ENCODE measurements at regions not wholly inside any gene's neighbourhood (a gene's known extent, or its start where the extent isn't known, plus 50 kb on each side); places are given as distances from the start of the nearest gene placed in this dataset.

GRCh38 chr4:41874873-41875272 lies 60.4 kb upstream of the TMEM33 start:
- Histone ChIP-seq H3K9me3 (ENCODE audit: insufficient read depth, low read depth) (no peaks in the 10 kb centered on the region), H3F3A (ENCODE audit: insufficient read depth, low read depth) (no peaks in the 10 kb centered on the region), H3K9me2 (ENCODE audit: insufficient read depth) (no peaks in the 10 kb centered on the region), H3K36me3 (ENCODE audit: low read depth) (no peaks in the 10 kb centered on the region), H3K4me2 (no peak overlapping the region), H3K27me3 (ENCODE audit: insufficient read depth, low read depth) (no peaks in the 10 kb centered on the region; the same call in 1 of the 2 replicates), H3K27ac (no peak overlapping the region), H3K79me2 (ENCODE audit: low read depth) (no peaks in the 10 kb centered on the region), H3K4me1 (replicated peaks; ENCODE audit: insufficient read depth) (no peaks in the 10 kb centered on the region), H4K20me1 (ENCODE audit: insufficient read depth) (no peaks in the 10 kb centered on the region), H3K4me3 (no peak overlapping the region), H2AFZ (no peak overlapping the region)
- CTCF ChIA-PET: no interaction called here
- DNase-seq: no peak
- intact Hi-C loops (cut with micrococcal nuclease; ENCODE audit: unreplicated experiment): no loop called here
- BruUV-seq (replicated peaks): no TSS peak
- POLR2A ChIA-PET (ENCODE audit: unreplicated experiment): interaction anchor here (0.6 kb wide), 1 partner anchor 94 kb away, joined by 5 read pairs; no protein-coding TSS in a partner anchor
- TF ChIP-seq CTCF (conservative IDR thresholded peaks at IDR 0.05): no peak

GRCh38 chr4:41874398-41874797 lies 60.8 kb upstream of the TMEM33 start:
- H3K4me2 ChIP-seq: no peak overlapping the region
- H3K4me3 ChIP-seq: no peak overlapping the region
- BruUV-seq (replicated peaks): no TSS peak
- H3K27me3 ChIP-seq (ENCODE audit: insufficient read depth, low read depth): no peaks in the 10 kb centered on the region; the same call in 1 of the 2 replicates
- H2AFZ ChIP-seq: no peak overlapping the region
- TF ChIP-seq CTCF (conservative IDR thresholded peaks at IDR 0.05) (no peak), EZH2 (IDR thresholded peaks at IDR 0.05; ENCODE audit: low read depth) (no peak)
- H3K36me3 ChIP-seq (ENCODE audit: low read depth): no peaks in the 10 kb centered on the region
- CTCF ChIA-PET: no interaction called here
- no peak overlapping the region for H3K27ac ChIP-seq
- H3K9me3 ChIP-seq (ENCODE audit: insufficient read depth, low read depth): no peaks in the 10 kb centered on the region
- no peaks in the 10 kb centered on the region for H3F3A ChIP-seq (ENCODE audit: insufficient read depth, low read depth)
- H3K79me2 ChIP-seq (ENCODE audit: low read depth): no peaks in the 10 kb centered on the region
- intact Hi-C loops (cut with micrococcal nuclease; ENCODE audit: unreplicated experiment): no loop called here
- H3K4me1 ChIP-seq (replicated peaks; ENCODE audit: insufficient read depth): no peaks in the 10 kb centered on the region
- POLR2A ChIA-PET (ENCODE audit: unreplicated experiment): no interaction called here
- DNase-seq: no peak
- no peaks in the 10 kb centered on the region for H4K20me1 ChIP-seq (ENCODE audit: insufficient read depth)
- no peaks in the 10 kb centered on the region for H3K9me2 ChIP-seq (ENCODE audit: insufficient read depth)

GRCh38 chr4:41873380-41874295 lies 61.6 kb upstream of the TMEM33 start:
- H4K20me1 ChIP-seq (ENCODE audit: insufficient read depth): no peaks in the 10 kb centered on the region
- no peaks in the 10 kb centered on the region for H3K4me1 ChIP-seq (replicated peaks; ENCODE audit: insufficient read depth)
- no peak for DNase-seq
- no peaks in the 10 kb centered on the region for H3K9me2 ChIP-seq (ENCODE audit: insufficient read depth)
- no peaks in the 10 kb centered on the region for H3F3A ChIP-seq (ENCODE audit: insufficient read depth, low read depth)
- POLR2A ChIA-PET (ENCODE audit: unreplicated experiment): no interaction called here
- no peak overlapping the region for H3K4me2 ChIP-seq
- no peak overlapping the region for H2AFZ ChIP-seq
- no peaks in the 10 kb centered on the region for H3K9me3 ChIP-seq (ENCODE audit: insufficient read depth, low read depth)
- intact Hi-C loops (cut with micrococcal nuclease; ENCODE audit: unreplicated experiment): no loop called here
- no peak overlapping the region for H3K4me3 ChIP-seq
- H3K36me3 ChIP-seq (ENCODE audit: low read depth): no peaks in the 10 kb centered on the region
- H3K27me3 ChIP-seq (ENCODE audit: insufficient read depth, low read depth): no peaks in the 10 kb centered on the region; the same call in 1 of the 2 replicates
- CTCF ChIA-PET: no interaction called here
- H3K27ac ChIP-seq: no peak overlapping the region
- no peaks in the 10 kb centered on the region for H3K79me2 ChIP-seq (ENCODE audit: low read depth)
- no TSS peak for BruUV-seq (replicated peaks)
- TF ChIP-seq CTCF (conservative IDR thresholded peaks at IDR 0.05) (no peak), EZH2 (IDR thresholded peaks at IDR 0.05; ENCODE audit: low read depth) (no peak)

All from PC-9 (cell line).